PC-3 (cell line): ENCODE measurements at regions not wholly inside any gene's neighbourhood (a gene's known extent, or its start where the extent isn't known, plus 50 kb on each side); places are given as distances from the start of the nearest gene placed in this dataset.

Source experiments
- CTCF ChIP-seq: fragments of 300-600 bp; sonication (generic); conservative IDR thresholded peaks from 2 replicates; pipeline ENCODE4 v1.5.1; 2017; ENCODE audit warnings: antibody characterized with exemption, low read depth, mild to moderate bottlenecking, low read length
- EZH2 ChIP-seq: fragments of 300-600 bp; sonication (generic); IDR thresholded peaks from one replicate; pipeline ENCODE4 v1.6.1; 2017; ENCODE audit warnings: antibody characterized with exemption, mild to moderate bottlenecking, low read length; ENCODE audit not compliant: unreplicated experiment

DNA sequence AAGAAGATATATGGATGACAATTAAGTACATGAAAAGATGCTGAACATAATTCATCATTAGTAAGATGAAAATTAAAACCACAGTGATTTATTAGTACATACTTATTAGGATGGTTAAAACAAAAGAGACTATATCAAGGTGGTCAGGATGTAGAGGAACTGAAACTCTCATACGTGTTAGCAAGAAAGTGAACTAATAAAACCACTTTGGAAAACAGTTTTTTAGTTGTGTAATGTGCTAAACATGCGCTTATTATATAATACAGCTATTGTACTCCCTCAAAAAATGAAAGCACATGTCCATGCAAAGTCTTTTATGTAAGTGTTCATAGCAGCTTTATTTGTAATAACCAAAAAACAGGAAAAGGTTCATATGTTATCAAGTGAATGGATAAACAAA is 89.9 kb upstream of the KCTD8 start:
- no peak for TF ChIP-seq EZH2
- no peak for TF ChIP-seq CTCF
